ENCODE measurements at regions not wholly inside any gene's neighbourhood (a gene's known extent, or its start where the extent isn't known, plus 50 kb on each side); places are given as distances from the start of the nearest gene placed in this dataset.
A peak's percentile ranks its signal among the peaks of the same experiment; 100 is the strongest.
"Not testable (repeated sequence)": the region's sequence is repeated elsewhere in the genome, so short reads cannot be mapped to it uniquely, and the experiment has no call there.

DNA sequence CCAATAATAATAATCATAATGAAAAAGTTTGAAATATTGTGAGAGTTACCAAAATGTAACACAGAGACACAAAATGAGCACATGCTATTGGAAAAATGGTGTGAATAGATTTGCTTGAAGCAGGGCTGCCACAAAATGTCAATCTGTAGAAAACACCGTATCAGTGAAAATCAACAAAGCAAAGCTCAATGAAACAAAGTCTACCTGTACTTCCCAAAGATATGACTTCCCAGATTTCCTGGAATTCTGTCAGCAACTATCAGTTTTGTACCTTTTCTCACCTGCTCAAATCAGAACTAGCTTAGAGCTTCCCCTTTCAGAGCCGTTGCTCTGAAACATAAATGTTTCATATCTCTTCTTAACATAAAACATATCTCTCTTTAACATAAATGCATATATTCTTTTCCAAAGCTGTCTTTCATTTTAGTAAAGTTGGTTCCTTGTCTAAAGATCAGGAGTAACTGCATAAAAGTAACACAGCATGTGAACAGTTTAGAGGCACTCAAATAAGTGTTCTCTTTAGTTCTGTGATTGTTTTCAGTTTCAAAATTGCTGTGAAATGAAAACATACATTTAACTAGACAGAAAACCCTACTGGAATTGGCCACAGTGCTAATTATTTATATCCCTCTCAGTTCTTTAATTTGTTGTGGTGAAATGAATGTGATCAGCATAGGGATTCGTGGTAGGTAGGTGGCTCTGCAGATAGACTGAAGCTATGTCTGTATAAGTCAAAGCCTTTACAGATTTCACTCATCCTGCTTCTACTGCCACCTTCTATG, 262.5 kb downstream of the KCNJ3 start:
- DNase-seq (ENCODE audit: low read depth, low spot score): no peak
- no peak overlapping the region for H3K4me3 ChIP-seq (ENCODE audit: low read length)

DNA sequence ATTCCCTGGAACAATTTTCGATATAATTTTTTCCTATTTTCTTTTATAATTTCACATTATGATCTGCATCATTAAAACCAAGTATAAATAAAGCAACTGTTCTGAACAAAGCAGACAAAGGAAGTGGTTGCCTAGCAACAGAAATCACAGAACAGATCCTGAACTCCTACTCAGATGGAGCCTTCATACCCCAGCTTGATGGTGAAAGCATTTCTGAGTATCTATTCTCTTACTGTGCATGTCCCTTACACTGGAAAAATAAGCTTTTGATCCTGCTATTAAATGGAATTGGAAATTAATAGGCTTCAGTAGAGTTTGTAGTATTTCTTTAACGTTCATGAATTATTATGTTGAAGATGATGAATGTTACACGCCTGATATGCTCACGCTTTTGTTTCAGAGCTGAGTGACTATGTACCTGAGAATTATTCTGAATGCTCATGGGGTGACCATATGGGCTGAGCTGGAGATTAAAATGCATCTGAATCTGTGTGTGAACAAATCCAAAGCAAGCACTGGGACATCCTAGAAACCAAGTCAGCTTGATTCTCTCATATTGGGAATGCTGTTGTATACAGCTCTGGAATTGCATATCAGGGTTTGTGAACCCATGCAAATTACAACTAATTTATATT, 254.0 kb downstream of the KCNJ3 start:
- no peak overlapping the region for H3K4me3 ChIP-seq (ENCODE audit: low read length)
- DNase-seq (ENCODE audit: low read depth, low spot score): peak; percentile 1

DNA sequence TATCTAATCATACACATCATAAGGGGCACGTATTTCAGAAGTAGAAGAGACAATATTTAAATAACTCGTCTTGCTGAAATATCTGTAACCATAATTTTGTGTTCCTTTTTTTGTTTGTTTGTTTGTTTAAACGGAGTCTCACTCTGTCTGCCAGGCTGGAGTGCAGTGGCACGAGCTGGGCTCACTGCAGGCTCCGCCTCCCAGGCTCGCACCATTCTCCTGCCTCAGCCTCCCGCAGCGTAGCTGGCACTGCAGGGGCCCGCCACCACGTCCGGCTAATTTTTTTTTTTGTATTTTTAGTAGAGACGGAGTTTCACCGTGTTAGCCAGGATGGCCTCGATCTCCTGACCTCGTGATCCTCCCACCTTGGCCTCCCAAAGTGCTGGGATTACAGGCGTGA, 248.9 kb downstream of the KCNJ3 start:
- not testable (repeated sequence) for H3K4me3 ChIP-seq (ENCODE audit: low read length); DNase-seq (ENCODE audit: low read depth, low spot score)

DNA sequence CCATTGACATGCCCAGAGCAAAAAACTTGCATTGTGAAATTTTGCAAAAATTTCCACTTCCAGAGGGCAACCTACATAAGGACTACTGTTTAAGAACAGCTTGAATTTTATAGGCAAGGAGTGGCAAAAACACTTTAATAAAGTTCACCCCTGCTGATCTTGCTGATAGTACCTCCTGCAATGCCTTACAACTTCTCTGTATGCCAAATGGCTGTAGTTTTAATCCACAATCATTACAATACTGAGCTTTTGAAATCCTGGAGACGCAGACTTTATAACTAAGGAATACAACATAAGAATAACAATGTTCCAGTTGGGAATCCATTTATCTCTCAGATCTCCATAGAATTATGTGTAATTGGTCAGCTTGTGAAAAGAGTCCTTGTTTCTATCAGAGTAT, 247.5 kb downstream of the KCNJ3 start:
- DNase-seq (ENCODE audit: low read depth, low spot score): no peak
- H3K4me3 ChIP-seq (ENCODE audit: low read length): no peak overlapping the region

DNA sequence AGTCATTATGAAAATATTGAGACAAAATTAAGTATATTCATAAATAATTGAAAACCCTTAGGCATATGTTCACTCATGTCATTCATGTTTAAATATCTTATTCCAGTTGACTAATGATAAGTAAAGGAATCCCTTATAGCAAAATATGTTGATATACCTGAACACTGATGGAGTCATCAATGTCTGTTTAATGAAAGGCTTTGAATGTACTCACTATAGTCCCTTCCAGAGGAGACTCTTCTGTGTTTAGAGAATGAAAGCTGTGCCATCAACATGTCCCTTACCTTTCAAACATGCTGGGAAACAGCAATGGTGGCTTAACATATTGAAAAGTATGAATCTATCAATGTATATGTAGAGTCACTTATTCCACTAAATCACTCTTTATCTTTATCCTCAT, 242.9 kb downstream of the KCNJ3 start:
- no peak overlapping the region for H3K4me3 ChIP-seq (ENCODE audit: low read length)

DNA sequence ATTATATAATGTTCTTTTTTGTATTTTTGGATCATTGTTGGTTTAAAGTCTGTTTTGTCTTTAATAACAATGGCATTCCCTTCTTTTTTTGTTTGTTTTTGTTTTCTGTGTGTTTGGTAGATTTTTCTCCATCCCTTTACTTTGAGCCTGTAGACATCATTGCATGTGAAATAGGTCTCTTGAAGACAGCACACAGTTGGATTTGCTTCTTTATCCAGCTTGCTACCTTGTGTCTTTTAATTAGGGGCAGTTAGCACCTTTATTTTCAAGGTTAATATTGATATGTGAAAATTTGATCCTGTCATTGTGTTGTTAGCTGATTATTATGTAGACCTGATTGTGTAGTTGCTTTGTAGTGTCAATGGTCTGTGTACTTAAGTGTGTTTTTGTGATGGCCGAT, 235.7 kb downstream of the KCNJ3 start:
- H3K4me3 ChIP-seq (ENCODE audit: low read length): no peak overlapping the region
- no peak for DNase-seq (ENCODE audit: low read depth, low spot score)

More for the DNA sequence above, 242.9 kb downstream of the KCNJ3 start:
- no peak for DNase-seq (ENCODE audit: low read depth, low spot score)

DNA sequence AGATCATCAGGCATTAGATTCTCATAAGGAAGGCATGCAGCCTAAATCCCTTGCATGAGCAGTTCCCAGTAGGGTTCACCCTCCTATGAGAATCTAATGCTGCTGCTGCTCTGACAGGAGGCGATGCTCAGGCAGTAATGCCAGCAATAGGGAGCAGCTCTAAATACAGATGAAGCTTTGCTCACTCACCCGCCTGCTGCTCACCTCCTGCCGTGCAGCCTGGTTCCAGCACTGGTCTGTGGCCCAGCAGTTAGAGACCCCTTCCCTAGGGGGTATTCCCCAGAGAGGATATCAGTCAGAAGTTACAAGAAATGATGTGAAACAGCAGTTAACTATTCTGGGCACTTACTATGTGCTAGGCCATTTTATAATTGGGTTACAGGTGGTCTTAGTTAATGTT, 226.0 kb downstream of the KCNJ3 start:
- H3K4me3 ChIP-seq (ENCODE audit: low read length): no peak overlapping the region
- DNase-seq (ENCODE audit: low read depth, low spot score): no peak

DNA sequence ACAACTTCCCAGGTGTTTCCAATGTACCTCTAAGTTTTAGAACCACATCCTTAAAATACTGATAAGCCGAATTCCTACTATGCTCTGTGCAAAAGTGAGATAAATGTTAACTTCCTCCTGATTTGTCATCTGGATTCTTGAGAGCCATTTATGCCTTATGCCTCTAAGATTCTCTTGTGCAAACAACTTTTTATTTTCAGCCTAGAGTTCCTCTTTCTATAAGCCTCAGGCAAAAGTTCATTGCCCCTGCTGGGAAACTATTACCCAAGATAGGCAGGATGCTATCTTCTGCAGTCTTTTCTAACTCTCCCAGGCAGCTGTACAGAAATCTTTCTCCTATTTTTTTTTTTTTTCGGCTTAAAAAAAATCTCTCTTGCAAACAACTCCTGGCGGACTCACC, 216.1 kb downstream of the KCNJ3 start:
- H3K4me3 ChIP-seq (ENCODE audit: low read length): no peak overlapping the region
- DNase-seq (ENCODE audit: low read depth, low spot score): no peak

DNA sequence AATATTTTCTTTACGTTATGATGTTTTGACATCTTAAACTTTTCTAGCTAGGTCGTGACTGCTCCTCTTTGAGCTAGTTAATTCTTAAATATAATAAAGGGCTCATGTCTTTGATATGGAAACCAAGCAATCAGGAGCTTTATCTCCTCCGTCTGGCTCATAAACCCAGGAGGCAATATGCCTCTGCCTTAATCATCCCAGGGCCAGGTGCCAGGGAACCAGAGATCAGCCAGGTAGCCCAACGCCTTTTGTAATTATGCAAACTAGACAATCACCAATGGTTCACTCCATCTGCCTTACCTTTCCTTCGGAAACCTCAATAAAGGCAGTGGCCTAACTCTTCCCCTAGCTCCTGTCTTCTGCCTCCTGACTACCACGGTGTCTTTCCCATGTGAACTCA, 213.7 kb downstream of the KCNJ3 start:
- DNase-seq (ENCODE audit: low read depth, low spot score): no peak
- no peak overlapping the region for H3K4me3 ChIP-seq (ENCODE audit: low read length)

DNA sequence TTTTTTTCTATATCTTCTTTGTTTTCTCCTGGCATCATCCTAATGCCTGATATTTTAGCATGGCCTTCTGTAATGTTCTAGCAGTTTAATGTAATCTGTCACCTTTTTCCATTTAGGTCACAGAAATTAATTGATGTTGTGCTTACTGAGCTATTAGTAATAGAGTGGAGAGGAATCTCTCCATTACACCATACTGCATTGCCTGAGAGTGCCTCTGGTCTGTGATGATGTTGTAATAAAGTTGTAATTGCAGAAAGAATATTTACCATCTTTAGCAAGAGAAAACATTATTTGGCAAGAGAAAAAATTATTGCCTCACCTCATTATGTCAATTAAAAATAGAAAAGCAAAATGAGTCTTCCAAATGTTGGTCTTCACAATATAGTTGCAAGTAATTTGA, 213.2 kb downstream of the KCNJ3 start:
- no peak for DNase-seq (ENCODE audit: low read depth, low spot score)
- H3K4me3 ChIP-seq (ENCODE audit: low read length): no peak overlapping the region

DNA sequence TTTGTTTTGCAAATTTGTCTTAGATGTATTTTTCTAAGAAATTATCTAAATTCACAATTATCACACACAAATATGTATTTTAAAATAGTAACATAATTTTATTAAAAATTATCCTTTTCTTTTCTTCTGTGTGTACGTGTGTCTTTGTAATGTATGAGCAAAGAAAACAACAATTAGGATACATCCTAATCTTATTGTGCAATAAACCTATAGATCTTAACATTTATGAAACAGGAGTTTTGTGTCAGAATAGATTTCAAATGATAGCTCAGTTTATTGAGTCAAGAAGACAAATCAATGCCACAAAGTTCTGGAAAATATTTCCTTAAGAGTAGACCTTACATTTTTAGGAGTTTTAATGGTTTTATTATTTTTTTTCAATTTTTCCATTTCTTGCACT, 212.2 kb downstream of the KCNJ3 start:
- DNase-seq (ENCODE audit: low read depth, low spot score): no peak
- H3K4me3 ChIP-seq (ENCODE audit: low read length): no peak overlapping the region

DNA sequence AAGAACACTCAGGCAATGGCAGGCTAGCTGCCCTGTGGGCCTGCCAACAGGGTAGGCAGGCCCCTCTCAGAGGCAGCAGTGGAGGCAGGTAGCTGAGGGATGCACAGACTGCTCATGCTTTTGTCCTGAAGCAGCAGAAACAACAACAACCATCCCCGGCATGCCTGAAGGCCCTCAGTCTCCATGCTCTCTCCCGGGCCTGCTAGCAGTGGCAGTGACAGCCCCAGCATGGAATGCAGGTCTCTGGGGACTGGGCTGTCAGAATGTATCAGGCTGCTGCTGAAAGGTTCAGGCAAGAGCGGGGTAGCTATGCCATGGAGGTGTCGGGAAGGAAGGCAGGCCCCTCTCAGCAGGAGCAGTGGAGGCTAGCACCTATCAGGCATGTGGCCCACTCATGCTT, 209.8 kb downstream of the KCNJ3 start:
- no peak for DNase-seq (ENCODE audit: low read depth, low spot score)
- H3K4me3 ChIP-seq (ENCODE audit: low read length): no peak overlapping the region
